Lung microvascular endothelial cell (primary cell): ENCODE measurements at regions not wholly inside any gene's neighbourhood (a gene's known extent, or its start where the extent isn't known, plus 50 kb on each side); places are given as distances from the start of the nearest gene placed in this dataset.
"Not testable (repeated sequence)": the region's sequence is repeated elsewhere in the genome, so short reads cannot be mapped to it uniquely, and the experiment has no call there.

Source experiments
- DNase-seq, 2 donors: peaks; one replicate each; pipeline versions ENCODE4 v3.0.0 to v3.0.0-alpha.2; 2010; ENCODE audit warnings: low read depth in 2 of 2

- no peak for DNase-seq
Measured at GRCh38 chr7:110544194-110544593, 546.7 kb upstream of the LRRN3 start.

DNA sequence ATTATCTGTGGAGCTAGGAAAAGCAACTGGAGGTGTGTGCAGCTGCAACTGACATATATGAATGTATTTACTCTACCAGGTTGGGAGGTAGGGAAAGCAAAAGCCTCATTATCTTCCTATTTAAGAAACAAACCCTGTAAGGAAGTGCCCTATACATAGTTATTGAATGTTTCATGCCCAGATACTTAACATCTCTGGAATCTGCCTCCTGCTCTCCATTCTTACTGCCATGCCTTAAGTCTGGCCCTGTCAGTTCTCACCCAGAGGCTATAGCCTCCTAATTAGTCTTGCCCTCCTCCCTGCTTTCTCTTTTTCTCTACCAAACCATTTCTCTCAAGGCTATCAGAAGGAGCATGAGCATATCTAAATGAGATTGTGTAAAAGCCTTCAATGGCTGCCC lies 542.6 kb upstream of the LRRN3 start:
- no peak for DNase-seq

DNA sequence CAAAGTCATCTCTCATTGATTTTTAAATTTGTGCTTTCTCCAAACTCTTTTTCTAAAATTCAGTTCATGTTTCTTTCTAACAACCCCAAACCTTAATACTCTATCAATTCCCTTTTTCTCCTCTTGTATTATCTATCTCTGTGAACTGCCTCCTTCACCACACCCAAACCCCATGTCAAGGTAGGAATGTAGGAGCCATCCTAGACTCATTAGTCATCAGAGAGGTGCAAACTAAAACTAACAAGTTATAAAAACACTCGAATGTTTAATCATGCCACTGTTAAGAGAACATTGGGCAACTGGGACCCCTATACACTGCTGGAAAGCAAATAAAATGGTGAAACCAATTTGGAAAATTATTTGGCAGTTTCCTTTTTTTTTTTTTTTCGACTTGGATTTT lies 533.8 kb upstream of the LRRN3 start:
- DNase-seq, result no peak

DNA sequence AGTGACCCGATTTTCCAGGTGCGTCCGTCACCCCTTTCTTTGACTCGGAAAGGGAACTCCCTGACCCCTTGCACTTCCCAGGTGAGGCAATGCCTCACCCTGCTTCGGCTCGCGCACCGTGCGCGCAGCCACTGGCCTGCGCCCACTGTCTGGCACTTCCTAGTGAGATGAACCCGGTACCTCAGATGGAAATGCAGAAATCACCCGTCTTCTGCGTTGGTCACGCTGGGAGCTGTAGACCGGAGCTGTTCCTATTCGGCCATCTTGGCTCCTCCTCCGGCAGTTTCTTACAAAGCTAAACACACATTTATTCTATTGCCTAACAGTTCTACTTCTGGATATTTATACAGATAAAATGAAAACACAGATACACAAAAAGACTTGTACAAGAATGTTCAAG lies 527.6 kb upstream of the LRRN3 start:
- DNase-seq, result not testable (repeated sequence)

DNA sequence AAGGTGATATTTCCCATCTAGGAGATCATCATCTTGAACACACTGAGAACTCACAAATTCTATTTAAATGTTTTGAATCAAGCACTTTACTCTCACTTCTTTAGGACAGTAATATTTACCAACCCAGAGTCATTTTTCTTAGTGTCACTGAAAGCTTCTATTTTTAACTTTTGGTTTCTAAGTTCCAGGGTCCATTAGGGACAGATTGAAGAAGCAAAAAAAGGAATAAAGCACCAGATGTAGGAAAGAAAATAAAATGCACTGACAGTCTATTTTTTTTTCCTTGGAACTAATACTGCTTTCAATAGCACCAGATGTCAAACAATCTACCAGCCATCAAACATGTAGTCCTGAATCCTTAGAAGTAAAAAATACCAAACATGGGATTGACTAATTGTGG lies 526.7 kb upstream of the LRRN3 start:
- DNase-seq, result no peak

- DNase-seq, result no peak
Measured at GRCh38 chr7:110568388-110568787, 522.5 kb upstream of the LRRN3 start.

- DNase-seq, result no peak
Measured at GRCh38 chr7:110568932-110569331, 522.0 kb upstream of the LRRN3 start.

- DNase-seq, result no peak
Measured at GRCh38 chr7:110569486-110570205, 521.3 kb upstream of the LRRN3 start.

DNA sequence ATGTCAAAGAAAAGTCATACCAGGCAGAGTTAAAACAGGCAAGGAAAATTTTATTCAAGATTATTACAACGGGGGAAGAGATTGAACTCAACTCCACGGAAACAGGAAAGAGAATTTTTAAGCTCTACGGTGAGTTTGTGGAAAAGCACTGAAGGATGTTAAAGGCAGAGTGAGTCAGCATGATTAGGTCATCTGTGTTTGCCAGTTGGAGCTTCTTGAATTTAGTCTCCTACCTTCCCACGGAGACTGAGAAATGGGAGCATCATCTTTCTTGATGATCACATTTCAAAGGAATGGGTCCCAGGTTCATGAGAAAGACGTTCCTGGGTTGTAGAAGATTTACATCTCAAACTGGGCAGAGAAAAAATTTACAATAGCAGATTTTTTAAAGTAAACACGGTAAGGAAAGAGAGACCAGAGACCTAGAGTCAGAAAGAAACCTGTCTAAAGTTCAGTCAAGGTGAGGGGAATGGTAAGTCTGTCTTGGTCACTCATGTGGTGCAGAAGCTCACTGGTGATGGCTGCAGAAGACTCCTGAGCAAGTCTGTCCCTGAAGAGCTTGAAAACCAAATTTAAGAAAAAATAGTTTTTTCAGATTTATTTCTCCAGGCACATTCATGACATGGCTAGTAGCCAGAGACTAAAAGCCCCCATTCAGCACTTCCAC lies 516.9 kb upstream of the LRRN3 start:
- DNase-seq, result no peak

GRCh38 chr7:110587294-110587693 lies 503.6 kb upstream of the LRRN3 start:
- no peak for DNase-seq

DNA sequence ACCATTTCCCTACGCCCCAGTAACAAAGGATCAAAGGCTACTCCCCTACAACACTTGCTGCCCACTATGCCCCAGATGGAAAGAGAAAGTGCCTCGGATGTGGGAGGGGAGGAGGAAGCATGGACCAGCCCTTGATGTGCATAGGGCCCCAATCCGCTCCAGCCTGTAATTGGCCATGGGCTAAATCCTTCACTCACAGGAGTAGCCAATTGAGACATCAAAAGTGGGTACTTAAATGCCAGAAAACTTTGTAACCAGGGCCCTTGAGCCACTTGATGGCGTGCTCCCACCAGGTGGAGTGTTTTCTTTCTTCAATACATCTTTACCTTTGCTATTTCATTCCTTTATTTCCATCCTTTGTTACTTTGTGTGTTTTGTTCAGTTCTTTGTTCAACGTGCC lies 500.5 kb upstream of the LRRN3 start:
- DNase-seq, result no peak

- DNase-seq, result no peak
Measured at GRCh38 chr7:110591341-110591740, 499.6 kb upstream of the LRRN3 start.

DNA sequence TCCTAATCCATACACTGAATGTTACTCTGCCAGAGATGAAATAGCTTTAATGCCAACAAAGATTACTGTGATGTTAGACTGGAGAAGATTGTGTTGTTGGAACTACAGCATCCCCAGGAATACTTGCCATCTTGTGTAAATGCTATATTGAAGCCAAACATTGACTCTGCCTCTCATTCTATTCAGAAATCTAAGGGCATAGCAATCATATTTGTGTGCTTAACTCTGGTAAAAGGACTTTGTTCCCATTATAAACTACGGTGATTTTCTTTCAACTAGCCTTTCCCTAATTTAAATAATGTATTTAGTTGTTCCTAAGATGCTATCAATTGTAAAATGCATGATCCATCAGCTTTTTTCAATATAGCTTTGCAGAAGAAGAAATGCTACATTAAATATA lies 498.4 kb upstream of the LRRN3 start:
- DNase-seq, result no peak

DNA sequence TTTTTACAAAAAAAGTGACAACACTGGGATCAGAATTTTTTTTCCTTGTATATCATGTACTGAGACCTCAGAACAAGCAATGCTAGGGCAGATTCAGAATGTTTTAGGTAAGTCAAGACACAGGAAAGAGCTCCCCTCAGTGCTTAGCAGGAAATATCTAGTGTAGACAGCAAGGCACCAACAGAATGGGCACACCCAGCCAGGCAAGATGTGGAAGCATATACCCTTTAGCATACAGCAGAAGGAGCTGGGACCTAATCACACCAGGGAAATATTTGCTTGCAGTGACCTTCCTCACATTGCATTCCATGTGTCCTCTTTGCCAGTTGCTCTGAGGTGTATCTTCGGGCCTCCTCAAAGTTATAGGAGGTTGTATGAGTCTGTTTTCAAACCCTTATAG lies 497.6 kb upstream of the LRRN3 start:
- DNase-seq, result no peak

- DNase-seq, result no peak
Measured at GRCh38 chr7:110595694-110596093, 495.2 kb upstream of the LRRN3 start.

GRCh38 chr7:110600956-110601355 lies 490.0 kb upstream of the LRRN3 start:
- no peak for DNase-seq

GRCh38 chr7:110601710-110602109 lies 489.2 kb upstream of the LRRN3 start:
- no peak for DNase-seq

GRCh38 chr7:110604206-110604605 lies 486.7 kb upstream of the LRRN3 start:
- DNase-seq, result no peak

GRCh38 chr7:110604885-110605284 lies 486.0 kb upstream of the LRRN3 start:
- no peak for DNase-seq

DNA sequence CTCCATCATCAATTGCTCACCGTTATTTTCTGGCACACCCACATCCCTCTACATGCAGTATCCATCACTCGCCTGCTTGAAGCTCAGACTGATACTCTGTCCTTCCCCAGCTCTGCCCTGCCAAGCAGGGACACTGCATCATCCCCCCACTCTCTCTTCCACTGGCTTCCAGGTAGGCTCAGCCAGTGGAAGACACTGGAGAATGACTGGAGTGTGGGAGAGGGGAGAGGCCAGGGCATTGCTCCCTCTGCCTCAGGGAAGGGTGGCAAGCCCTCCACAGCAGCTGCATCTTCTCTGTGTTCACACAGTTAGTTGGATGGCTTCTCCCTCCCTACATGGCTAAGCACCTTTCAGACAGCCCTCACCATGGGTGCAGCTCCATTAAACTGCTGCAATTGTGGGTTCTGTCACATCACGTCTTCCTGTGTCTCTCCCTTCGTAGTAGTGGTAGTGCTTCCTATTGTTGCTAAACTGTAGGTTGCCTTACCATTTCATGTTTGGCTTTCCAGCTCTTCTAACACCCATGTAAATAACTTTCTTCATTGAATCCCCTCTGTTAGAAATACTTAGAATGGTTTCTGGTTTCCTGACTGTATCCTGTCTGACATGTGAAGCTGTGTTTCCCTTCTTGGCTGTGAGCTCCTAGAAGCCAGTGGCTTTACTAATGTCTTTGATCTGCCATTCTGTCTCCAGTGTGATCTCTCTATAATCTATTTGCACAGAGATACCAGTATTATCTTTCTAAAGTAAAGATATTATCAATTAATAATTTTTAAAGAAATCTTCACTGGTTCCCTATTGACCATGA lies 483.7 kb upstream of the LRRN3 start:
- no peak for DNase-seq

GRCh38 chr7:110609336-110609735 lies 481.6 kb upstream of the LRRN3 start:
- DNase-seq, result no peak

GRCh38 chr7:110612680-110613079 lies 478.2 kb upstream of the LRRN3 start:
- no peak for DNase-seq
